ENCODE measurements at regions not wholly inside any gene's neighbourhood (a gene's known extent, or its start where the extent isn't known, plus 50 kb on each side); places are given as distances from the start of the nearest gene placed in this dataset.
"Not testable (repeated sequence)": the region's sequence is repeated elsewhere in the genome, so short reads cannot be mapped to it uniquely, and the experiment has no call there.

- ATAC-seq (no peak), DNase-seq (ENCODE audit: low spot score in 2 of 2) (no peak)
- Mint-ChIP-seq H3K9me3 (peaks cover 0 to 8% of the 10 kb centered on the region in 2 donors), H3K36me3 (peaks cover 0 to 8% of the 10 kb centered on the region in 2 donors), H3K27ac (no peak overlapping the region)
Observed at GRCh38 chr5:96101358-96102089, 139.9 kb upstream of the ELL2 start.

- not testable (repeated sequence) for ATAC-seq; DNase-seq (ENCODE audit: low spot score in 2 of 2); H3K36me3 Mint-ChIP-seq; H3K27ac Mint-ChIP-seq; H3K9me3 Mint-ChIP-seq
Observed at GRCh38 chr5:96097488-96097887, 135.8 kb upstream of the ELL2 start.

GRCh38 chr5:96096724-96097123 is 135.1 kb upstream of the ELL2 start:
- no peaks in the 10 kb centered on the region for H3K36me3 Mint-ChIP-seq
- ATAC-seq: no peak

GRCh38 chr5:96094904-96095303 is 133.3 kb upstream of the ELL2 start:
- no peaks in the 10 kb centered on the region for H3K36me3 Mint-ChIP-seq
- no peak overlapping the region for H3K27ac Mint-ChIP-seq

More at GRCh38 chr5:96096724-96097123, 135.1 kb upstream of the ELL2 start:
- Mint-ChIP-seq H3K27ac (no peak overlapping the region), H3K9me3 (peaks cover 0 to 8% of the 10 kb centered on the region in 2 donors)
- no peak for DNase-seq (ENCODE audit: low spot score in 2 of 2)

GRCh38 chr5:96093890-96094381 is 132.3 kb upstream of the ELL2 start:
- Mint-ChIP-seq H3K36me3 (no peaks in the 10 kb centered on the region), H3K9me3 (no peaks in the 10 kb centered on the region), H3K27ac (no peak overlapping the region)
- ATAC-seq: no peak
- no peak for DNase-seq (ENCODE audit: low spot score in 2 of 2)

More at GRCh38 chr5:96094904-96095303, 133.3 kb upstream of the ELL2 start:
- ATAC-seq (no peak), DNase-seq (ENCODE audit: low spot score in 2 of 2) (no peak)
- H3K9me3 Mint-ChIP-seq: peaks cover 0 to 1% of the 10 kb centered on the region in 2 donors

GRCh38 chr5:96093340-96093739 is 131.7 kb upstream of the ELL2 start:
- no peaks in the 10 kb centered on the region for H3K36me3 Mint-ChIP-seq
- H3K9me3 Mint-ChIP-seq: no peaks in the 10 kb centered on the region
- ATAC-seq: no peak

GRCh38 chr5:96091874-96092273 is 130.2 kb upstream of the ELL2 start:
- ATAC-seq: peak; percentile 76 to 96
- Mint-ChIP-seq H3K36me3 (no peaks in the 10 kb centered on the region), H3K9me3 (no peaks in the 10 kb centered on the region), H3K27ac (no peak overlapping the region)
- DNase-seq (ENCODE audit: low spot score in 2 of 2): no peak

More at GRCh38 chr5:96093340-96093739, 131.7 kb upstream of the ELL2 start:
- no peak for DNase-seq (ENCODE audit: low spot score in 2 of 2)
- no peak overlapping the region for H3K27ac Mint-ChIP-seq

GRCh38 chr5:96090215-96090614 is 128.6 kb upstream of the ELL2 start:
- Mint-ChIP-seq H3K9me3 (no peaks in the 10 kb centered on the region), H3K36me3 (no peaks in the 10 kb centered on the region), H3K27ac (no peak overlapping the region)
- ATAC-seq (no peak), DNase-seq (ENCODE audit: low spot score in 2 of 2) (no peak)

- Mint-ChIP-seq H3K27ac (no peak overlapping the region), H3K36me3 (peaks cover 0 to 5% of the 10 kb centered on the region in 2 donors), H3K9me3 (no peaks in the 10 kb centered on the region)
- DNase-seq (ENCODE audit: low spot score in 2 of 2) (no peak), ATAC-seq (no peak)
Observed at GRCh38 chr5:96088706-96089498, 127.3 kb upstream of the ELL2 start.

- peaks cover 0 to 5% of the 10 kb centered on the region in 2 donors for H3K36me3 Mint-ChIP-seq
- H3K9me3 Mint-ChIP-seq: no peaks in the 10 kb centered on the region
- H3K27ac Mint-ChIP-seq: no peak overlapping the region
- DNase-seq (ENCODE audit: low spot score in 2 of 2): no peak
- ATAC-seq: no peak
Observed at GRCh38 chr5:96087939-96088338, 126.3 kb upstream of the ELL2 start.

GRCh38 chr5:96084874-96085506 is 123.3 kb upstream of the ELL2 start:
- Mint-ChIP-seq H3K36me3 (peaks cover 0 to 13% of the 10 kb centered on the region in 2 donors), H3K9me3 (peaks cover 0 to 4% of the 10 kb centered on the region in 2 donors), H3K27ac (no peak overlapping the region)
- ATAC-seq (no peak), DNase-seq (ENCODE audit: low spot score in 2 of 2) (no peak)

- DNase-seq (ENCODE audit: low spot score in 2 of 2) (no peak), ATAC-seq (no peak)
- peaks cover 0 to 13% of the 10 kb centered on the region in 2 donors for H3K36me3 Mint-ChIP-seq
- no peak overlapping the region for H3K27ac Mint-ChIP-seq
- H3K9me3 Mint-ChIP-seq: peaks cover 0 to 4% of the 10 kb centered on the region in 2 donors
Observed at GRCh38 chr5:96083361-96083881, 121.8 kb upstream of the ELL2 start.

GRCh38 chr5:96081276-96081858 is 119.7 kb upstream of the ELL2 start:
- peaks cover 0 to 4% of the 10 kb centered on the region in 2 donors for H3K9me3 Mint-ChIP-seq
- no peak for DNase-seq (ENCODE audit: low spot score in 2 of 2)
- H3K36me3 Mint-ChIP-seq: peaks cover 0 to 13% of the 10 kb centered on the region in 2 donors
- H3K27ac Mint-ChIP-seq: no peak overlapping the region
- no peak for ATAC-seq

- H3K36me3 Mint-ChIP-seq: peaks cover 0 to 13% of the 10 kb centered on the region in 2 donors
- H3K9me3 Mint-ChIP-seq: peaks cover 0 to 4% of the 10 kb centered on the region in 2 donors
- H3K27ac Mint-ChIP-seq: peak overlapping the region; percentile 17 to 24
- ATAC-seq: peak; percentile 33 to 78
- no peak for DNase-seq (ENCODE audit: low spot score in 2 of 2)
Observed at GRCh38 chr5:96080557-96080956, 118.9 kb upstream of the ELL2 start.

- H3K27ac Mint-ChIP-seq: no peak overlapping the region
- H3K36me3 Mint-ChIP-seq: peaks cover 0 to 19% of the 10 kb centered on the region in 2 donors
- no peak for DNase-seq (ENCODE audit: low spot score in 2 of 2)
- ATAC-seq: no peak
- peaks cover 0 to 4% of the 10 kb centered on the region in 2 donors for H3K9me3 Mint-ChIP-seq
Observed at GRCh38 chr5:96079962-96080361, 118.3 kb upstream of the ELL2 start.

- peaks cover 0 to 18% of the 10 kb centered on the region in 2 donors for H3K36me3 Mint-ChIP-seq
Observed at GRCh38 chr5:96079075-96079474, 117.4 kb upstream of the ELL2 start.

More at GRCh38 chr5:96079075-96079474, 117.4 kb upstream of the ELL2 start:
- Mint-ChIP-seq H3K9me3 (peaks cover 0 to 4% of the 10 kb centered on the region in 2 donors), H3K27ac (peak overlapping the region in 1 of 2 donors; percentile 50)
- peak; percentile 97 to 99 for ATAC-seq
- DNase-seq (ENCODE audit: low spot score in 2 of 2): peak in 1 of 2 donors; percentile 40
